HG02973 (cell line): ENCODE measurements at regions not wholly inside any gene's neighbourhood (a gene's known extent, or its start where the extent isn't known, plus 50 kb on each side); places are given as distances from the start of the nearest gene placed in this dataset.
"Not testable (repeated sequence)": the region's sequence is repeated elsewhere in the genome, so short reads cannot be mapped to it uniquely, and the experiment has no call there.

Source experiments
- ATAC-seq: cut with Tn5 transposase; IDR thresholded peaks from one replicate; pipeline ENCODE4 v1.9.1; 2021; ENCODE audit warnings: moderate library complexity; ENCODE audit not compliant: unreplicated experiment

DNA sequence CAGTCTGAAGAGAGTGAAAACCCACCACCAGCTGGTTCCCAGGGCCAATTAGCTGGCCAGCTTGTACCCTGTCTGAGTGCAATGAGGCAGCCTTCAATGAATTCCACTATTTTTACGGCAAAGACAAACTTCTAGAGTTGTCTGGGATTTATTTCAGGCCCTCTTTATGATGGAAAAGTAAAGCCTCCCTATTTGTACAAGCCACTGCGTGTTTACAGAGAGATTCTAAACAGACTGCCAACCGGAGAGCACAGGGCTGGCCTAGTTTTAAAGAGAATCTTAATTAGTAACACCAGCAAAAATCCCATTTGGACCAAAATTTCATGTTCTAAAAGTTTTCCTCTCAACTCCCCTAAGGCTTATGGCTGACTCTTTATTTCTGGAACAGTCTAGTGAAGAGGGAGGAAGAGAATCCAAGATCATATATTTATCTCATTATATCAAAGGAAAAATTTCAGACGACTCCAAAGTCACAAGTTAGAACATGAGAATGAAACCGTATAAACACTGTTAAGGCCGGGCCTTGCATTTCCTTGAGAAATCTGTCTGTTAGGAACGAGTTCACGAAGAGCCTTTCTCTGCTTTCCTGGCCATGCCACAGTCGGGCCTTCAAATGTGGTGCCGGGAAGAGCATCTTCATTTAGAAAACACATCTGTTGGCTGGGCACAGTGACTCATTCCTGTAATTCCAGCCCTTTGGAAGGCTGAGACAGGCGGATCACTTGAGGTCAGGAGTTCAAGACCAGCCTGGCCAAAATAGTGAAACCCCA, 724.6 kb upstream of the NRP1 start:
- ATAC-seq: no peak

DNA sequence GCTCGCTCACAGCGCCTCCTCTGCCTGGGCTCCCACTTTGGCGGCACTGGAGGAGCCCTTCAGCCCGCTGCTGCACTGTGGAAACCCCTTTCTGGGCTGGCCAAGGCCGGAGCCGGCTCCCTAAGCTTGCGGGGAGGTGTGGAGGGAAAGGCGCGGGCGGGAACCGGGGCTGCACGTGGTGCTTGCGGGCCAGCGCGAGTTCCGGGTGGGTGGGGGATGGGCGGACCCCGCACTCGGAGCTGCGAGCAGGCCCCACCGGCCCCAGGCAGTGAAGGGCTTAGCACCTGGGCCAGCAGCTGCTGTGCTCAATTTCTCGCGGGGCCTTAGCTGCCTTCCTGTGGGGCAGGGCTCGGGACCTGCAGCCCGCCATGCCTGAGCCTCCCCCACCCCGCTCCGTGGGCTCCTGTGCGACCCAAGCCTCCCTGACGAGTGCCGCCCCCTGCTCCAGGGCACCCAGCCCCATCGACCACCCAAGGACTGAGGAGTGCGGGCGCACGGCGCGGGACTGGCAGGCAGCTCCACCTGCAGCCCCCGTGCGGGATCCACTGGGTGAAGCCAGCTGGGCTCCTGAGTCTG, 721.0 kb upstream of the NRP1 start:
- ATAC-seq: not testable (repeated sequence)

DNA sequence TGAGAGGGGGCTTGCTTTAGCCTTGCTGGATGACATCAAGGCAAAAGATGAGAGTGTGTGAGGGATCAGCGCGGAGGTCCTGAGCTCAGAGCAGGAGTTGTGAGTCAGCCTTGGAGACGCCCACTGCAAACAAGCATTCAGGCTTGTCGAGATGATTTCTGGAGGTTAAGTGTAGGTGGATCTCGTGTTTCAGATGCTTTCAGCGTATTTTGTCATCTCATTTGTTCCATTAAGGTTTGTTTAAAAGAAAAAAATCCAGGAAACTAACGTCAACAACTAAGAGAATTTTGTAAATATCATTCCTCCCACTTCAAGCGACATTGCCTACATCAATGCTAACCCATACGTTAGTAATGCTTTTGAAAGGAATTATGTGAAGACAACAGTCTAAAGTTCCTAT, 715.4 kb upstream of the NRP1 start:
- no peak for ATAC-seq

DNA sequence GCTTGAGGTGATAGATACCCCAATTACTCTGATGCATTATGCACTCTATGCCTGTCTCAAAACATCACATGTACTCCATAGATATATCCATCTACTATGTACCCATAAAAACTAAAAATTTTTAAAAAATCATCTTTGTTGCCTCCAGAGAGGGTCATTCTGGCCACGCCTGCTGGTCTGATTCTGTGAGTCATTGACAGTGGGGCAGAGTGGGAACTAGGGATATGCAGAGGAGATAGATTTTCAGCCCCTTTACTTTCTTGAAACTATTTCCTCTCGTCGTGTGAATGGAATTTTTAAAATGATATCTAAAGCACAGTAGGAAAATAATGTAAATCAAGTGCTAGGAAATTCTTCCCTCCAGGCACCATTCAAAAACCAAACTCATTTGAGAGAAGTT, 715.0 kb upstream of the NRP1 start:
- ATAC-seq: no peak

DNA sequence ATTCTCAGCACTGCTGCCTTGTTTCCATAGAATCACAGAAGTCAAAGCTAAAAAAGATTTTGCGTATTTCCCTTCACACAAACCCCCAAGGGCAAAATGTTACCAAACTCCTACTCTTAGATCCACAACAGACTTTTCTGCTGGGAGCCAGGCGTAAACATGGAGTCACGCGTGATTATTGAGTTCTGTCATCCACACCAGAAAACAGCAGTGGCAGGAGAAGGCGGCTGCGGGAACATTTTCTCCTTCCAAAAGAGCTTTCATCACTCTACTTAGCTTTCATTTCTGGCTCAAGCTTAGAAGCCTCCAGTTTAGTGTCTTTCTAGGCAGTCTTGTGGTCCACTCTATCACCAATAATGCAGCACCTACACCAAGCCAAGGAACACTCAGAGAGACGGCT, 712.9 kb upstream of the NRP1 start:
- no peak for ATAC-seq

DNA sequence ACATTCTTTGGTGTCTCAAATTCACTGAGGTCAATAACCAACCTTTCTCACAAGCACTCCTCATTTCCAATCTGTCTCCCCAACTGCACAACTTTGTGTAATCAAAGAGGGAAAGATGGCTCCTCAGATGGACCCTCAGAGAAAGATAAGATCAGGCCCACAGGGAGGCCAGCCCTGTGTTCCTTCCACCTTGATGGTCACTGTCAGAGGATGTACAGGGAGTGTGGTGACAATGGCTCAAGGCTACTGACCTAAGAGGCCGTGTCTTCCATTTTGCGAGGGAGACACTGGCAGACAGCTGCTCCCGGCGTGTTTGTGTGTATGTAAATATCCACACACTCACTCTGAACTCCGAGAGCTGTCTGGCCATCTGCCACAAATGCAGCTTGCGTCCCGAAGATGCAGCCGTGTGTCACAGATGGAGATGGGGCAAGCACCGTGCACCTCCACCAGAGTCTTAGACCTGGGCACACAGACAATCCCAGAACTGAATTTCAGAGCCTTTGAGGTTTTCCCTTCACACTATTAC, 712.1 kb upstream of the NRP1 start:
- ATAC-seq: no peak

DNA sequence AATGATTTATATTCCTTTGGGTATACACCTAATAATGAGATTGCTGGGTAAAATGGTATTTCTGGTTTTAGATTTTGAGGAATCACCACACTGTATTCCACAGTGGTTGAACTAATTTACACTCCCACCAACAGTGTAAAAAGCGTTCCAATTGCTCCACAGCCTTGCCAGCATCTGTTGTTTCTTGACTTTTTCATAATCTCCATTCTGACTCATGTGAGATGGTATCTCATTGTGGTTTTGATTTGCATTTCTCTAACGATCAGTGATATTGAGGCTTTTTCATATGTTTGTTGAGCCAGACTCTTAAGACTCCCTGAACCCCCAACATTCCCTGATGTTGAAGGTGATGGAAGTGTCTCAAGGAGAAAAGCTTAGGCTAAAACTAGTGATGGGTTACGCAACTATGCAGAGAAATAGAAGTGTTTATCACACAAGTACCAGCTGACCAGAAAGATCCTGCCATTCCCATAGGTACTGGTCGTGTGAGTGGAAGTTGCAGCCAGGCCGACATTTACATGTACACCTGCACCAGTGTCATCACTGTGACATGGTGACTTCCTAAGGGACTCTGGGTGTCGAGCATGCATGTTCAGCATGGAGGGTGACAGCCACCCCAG, 711.2 kb upstream of the NRP1 start:
- no peak for ATAC-seq

DNA sequence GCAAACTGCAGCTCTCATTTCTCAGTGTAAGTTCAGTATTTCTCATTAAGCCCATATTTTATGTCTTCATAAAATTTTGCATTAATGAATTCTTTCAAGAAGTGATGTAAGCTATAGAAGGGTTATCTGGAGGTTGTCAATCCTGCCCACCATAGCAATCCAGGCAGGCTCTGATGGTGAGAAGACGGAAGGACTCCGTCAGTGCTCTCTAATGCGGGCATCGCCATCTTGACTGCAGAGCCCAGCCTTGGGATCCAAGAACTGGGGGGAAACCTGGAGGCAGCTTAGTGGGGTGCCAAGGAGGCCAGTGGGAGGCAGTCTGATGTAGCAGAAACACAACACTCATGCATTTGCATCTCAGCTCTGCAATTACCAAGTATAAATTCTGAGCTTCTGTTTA, 707.4 kb upstream of the NRP1 start:
- ATAC-seq: no peak

DNA sequence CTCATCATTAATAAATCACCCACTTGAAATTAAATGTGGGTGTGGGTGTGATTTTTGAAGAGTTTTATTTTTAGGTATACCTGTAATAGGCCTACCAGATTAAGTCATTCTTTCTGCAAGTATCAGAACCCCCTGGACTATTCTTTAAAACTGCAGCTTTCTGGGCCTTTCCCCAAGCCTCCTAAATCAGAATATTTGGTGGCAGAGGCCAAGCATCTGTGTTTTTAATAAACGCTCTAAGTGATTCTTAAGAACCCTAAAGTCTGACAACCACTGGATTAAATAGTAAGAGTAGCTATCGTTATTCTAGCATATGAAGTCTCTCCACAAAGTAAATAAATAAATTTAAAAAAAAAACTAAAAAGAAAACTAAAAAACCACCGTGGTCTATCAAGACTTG, 703.0 kb upstream of the NRP1 start:
- ATAC-seq: no peak

DNA sequence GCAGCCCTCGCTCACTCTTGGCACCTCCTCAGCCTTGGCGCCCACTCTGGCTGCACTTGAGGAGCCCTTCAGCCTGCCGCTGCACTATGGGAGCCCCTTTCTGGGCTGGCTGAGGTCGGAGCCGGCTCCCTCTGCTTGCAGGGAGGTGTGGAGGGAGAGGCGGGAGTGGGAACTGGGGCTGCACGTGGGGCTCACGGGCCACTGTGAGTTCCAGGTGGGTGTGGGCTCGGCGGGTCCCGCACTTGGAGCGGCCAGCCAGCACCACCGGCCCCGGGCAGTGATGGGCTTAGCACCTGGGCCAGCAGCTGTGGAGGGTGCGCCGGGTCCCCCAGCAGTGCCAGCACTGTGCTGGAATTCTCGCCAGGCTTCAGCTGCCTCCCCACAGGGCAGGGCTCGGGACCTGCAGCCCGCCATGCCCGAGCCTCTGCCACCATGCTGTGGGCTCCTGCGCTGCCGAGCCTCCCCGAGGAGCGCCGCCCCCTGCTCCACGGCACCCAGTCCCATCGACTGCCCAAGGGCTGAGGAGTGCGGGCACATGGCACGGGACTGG, 700.8 kb upstream of the NRP1 start:
- ATAC-seq: not testable (repeated sequence)

DNA sequence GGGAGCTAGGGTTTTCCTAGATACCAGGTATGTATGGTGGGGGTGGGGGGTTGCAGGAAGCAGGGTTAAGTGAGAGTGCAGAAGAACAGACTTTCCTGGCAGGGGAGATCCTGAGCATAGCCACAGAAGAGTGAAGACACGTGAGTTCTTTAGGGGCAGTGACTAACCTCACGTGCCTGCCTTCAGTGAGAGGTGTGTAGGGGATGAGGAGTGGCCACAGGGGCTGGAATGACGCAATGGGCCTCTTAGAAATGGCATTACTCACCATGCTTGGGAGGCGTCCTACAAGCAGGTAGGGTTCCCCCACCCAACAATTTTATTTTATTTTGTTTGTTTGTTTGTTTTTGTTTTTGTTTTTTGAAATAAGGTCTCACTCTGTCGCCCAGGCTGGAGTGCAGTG, 698.6 kb upstream of the NRP1 start:
- ATAC-seq: no peak

DNA sequence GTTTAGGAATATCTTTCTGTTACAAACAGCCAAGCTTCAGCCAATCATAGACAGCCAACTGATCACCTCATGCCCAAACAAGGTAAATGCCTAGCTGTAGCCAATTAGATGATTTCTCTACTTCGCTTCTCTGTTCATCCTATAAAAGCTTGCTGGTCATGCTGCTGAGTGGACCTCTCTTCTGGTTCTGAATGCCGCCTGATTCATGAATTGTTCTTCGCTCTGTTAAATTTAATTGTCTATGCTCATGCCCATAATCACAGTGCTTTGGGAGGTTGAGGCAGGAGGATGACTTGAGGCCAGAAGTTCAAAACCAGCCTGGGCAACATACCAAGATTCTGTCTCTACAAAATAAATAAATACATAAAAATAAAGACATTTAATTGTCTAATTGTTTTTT, 698.1 kb upstream of the NRP1 start:
- no peak for ATAC-seq

DNA sequence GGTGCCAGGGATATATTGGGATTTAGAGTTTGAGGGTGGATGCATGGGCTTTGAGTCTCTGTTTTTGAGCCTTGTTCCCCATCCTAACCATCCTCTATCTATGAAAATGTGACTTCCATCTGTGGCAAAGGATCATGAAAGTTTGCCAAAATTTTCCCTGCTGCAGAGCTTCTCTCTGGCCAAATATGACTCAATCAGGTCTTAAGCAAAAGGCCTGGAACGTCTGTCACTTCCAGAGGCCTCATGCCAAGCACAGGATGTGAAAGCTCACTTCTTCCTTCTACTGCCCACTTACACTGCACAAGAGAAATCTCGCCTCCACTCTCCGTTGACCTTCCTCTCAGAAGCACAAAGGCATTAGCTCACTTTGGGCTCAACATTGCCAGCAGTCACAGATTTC, 696.9 kb upstream of the NRP1 start:
- no peak for ATAC-seq

DNA sequence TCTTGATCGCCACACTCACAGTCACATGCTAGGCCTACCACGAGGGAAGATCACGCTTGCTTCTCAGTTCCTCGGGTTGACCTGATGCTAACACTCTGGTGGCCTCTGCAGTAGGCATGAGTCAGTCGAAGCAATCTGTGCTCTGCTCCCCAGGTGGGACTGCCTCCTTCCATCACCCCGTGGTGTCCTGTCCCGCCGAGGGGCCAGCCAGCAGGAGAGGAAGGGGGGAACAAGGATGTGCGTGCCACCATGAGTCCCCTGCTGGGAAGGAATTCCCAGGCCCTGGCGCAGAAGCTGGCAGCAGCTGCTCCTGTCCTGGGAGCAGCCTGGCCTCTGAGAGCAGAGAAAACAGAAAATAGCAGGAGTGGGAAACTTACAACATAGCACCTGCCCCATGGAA, 695.0 kb upstream of the NRP1 start:
- ATAC-seq: no peak

DNA sequence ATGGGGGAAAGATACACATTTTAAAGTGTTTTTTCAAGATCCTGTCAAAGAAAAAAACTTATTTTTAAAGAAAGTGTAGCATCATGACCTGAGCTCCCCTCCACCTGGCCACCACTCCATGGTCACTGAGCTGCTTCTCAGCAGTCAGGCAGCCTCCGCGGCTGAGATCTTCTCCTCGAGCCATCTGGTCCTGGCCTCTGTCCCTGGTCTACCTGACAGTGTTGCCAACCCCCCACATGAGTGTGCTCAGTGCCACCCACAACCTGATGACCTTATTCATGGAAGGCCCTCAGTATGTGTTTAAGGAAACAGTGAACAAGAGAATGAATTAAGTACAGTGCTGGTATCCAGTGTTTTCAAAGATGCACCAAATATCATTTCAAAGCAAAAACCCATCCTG, 694.5 kb upstream of the NRP1 start:
- no peak for ATAC-seq

DNA sequence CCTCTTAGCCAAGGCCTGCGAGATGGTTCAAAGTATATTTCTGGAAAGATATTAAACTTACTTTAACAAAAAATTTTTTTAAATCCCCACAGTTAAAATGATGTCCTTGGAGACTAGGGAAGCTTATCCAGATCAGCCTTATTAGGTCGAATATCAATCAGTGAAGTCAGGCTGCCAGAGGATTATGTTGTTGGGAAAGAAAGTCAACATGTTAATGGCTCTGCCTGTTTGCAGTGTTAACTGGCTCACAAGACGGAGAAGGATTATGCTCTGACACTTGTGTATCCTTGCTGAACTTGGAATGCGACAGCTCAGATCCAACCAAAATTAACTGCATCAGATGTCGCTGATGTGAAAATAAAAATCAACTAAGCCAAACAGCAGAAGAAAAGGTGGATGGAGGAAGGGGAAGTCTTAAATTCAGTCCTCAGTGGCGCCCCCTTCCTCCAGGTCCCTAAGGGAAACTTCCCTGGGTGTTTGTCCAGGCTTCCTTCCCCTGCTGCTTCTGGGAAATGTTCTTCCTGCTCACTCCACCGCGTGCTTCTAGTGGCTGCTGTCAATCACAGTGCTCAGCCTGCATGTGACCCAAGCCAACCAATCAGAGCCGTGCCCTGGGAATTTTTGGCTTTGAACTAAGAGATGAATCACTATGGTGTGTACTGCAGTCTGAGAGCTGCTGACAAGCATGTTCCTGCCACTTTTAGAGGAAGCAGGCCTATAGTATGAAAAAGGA, 690.4 kb upstream of the NRP1 start:
- no peak for ATAC-seq

DNA sequence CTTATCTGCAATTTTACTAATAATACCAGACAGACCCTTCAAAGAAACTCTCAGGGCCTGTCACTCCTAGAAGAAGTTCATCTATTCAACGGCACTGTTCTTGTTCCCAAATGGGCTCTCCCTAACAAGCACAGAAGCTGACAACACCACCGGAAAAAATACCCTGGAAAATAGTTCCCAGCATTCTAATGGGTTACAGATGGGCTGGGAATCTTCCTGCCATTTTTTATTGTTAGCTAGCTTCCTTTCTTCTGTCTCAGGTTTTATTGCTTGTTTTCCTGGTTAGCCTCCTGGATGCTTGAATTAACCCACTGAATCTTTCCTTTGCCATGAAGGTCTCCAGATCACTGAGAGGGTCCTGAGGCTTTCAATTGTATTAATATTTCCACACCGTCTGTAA, 689.8 kb upstream of the NRP1 start:
- ATAC-seq: no peak

DNA sequence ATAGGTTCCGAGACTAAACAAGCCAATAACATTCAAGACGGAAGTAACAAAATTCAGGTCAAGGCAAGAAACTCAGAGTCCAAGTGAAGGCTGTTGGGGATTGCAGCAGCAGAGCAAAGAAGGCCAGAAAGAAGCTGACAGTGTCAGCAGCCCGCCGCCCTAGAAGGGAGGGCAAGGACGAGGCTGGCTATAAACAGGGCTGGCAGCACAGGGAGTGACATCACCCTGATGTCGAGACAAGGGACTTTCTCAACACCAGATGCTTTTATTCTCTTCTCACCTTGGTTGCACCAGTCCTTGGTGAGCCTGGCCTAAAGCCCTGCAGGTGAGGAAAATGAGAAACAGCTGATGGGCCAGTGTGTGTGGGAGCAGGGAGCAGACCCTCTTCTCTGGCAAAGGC, 687.7 kb upstream of the NRP1 start:
- ATAC-seq: no peak

DNA sequence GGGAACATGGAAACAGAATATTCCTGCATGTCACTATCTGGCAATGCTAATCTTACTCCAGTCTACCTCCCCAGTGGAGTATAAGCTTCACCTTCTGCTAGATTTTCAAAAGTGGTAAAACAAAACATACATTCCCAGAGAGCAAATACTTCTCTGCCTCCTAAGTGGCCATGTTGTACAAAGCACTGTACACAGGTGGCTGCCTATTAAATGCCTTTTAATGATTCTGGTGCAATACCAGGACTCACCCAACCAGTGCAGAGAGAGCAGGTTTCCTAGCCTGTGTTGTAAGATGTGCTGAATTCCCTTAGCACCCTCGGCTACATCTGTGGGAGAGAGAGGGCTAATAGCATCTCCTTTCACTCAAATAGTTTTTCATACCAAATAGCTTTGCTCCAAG, 684.3 kb upstream of the NRP1 start:
- no peak for ATAC-seq

DNA sequence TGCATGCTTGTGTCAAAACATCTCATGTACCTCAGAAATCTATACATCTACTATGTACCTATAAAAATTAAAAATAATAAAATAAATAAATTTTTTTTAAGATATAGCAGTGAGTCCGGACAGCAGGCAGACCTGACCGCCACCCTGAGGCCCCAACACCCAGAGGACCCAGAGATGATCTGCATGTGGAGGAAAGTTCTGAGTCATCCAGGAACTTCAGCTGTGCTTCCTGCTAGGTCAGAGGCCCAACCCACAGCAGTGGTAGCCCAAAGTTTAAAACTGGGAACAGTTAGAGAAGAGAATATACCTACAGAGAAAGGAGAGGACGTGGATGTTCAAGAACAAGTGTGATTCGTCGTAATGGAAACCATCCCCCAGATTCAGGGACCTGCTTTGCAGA, 683.7 kb upstream of the NRP1 start:
- ATAC-seq: no peak

DNA sequence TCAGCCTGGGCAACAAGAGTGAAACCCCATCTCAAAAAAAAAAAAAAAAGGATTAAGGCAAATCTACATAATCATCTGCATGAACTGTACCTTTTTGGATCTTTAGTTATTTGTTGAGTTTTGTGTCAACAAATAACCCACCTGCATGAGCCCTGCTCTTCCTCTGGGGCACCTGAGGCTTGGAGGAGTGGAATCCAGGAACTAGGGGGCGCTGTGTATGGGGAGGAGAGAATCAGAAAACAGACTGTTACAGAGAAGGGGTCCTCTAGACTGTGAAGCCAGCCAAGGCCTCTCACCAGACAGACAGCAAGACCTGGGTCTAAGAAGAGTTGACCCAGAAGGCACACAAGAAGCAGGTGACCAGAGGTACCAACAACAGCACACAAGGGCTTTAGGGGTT, 682.8 kb upstream of the NRP1 start:
- no peak for ATAC-seq
